LNCAP (cell line): ENCODE measurements at regions not wholly inside any gene's neighbourhood (a gene's known extent, or its start where the extent isn't known, plus 50 kb on each side); places are given as distances from the start of the nearest gene placed in this dataset.

ENCODE experiments used
- CTCF ChIP-seq: fragments of 450-650 bp; IDR thresholded peaks from 2 replicates; pipeline ENCODE4 v1.5.1; 2017; ENCODE audit warnings: mild to moderate bottlenecking

- no peak for TF ChIP-seq CTCF
Observed at GRCh38 chr6:137362878-137363804, 131.1 kb downstream of the OLIG3 start.

- TF ChIP-seq CTCF = no peak
Observed at GRCh38 chr6:137361701-137362100, 132.5 kb downstream of the OLIG3 start.

GRCh38 chr6:137358273-137358672 is 135.9 kb downstream of the OLIG3 start:
- no peak for TF ChIP-seq CTCF

GRCh38 chr6:137357948-137358266 is 136.3 kb downstream of the OLIG3 start:
- no peak for TF ChIP-seq CTCF

- no peak for TF ChIP-seq CTCF
Observed at GRCh38 chr6:137357263-137357947, 136.8 kb downstream of the OLIG3 start.

- no peak for TF ChIP-seq CTCF
Observed at GRCh38 chr6:137353842-137354397, 134.7 kb upstream of the IFNGR1 start.

GRCh38 chr6:137353346-137353745 is 134.2 kb upstream of the IFNGR1 start:
- TF ChIP-seq CTCF = no peak
